ENCODE measurements at regions not wholly inside any gene's neighbourhood (a gene's known extent, or its start where the extent isn't known, plus 50 kb on each side); places are given as distances from the start of the nearest gene placed in this dataset.

GRCh38 chr5:116382874-116383266 is 191.8 kb downstream of the SEMA6A start (continued):
- no peak for TF ChIP-seq PTBP1 (IDR thresholded peaks at IDR 0.05; ENCODE audit: low read depth, low read length, poor library complexity, severe bottlenecking)
- no peak for TF ChIP-seq ZNF7 (CRISPR knock-in tag; IDR thresholded peaks at IDR 0.05)
- TF ChIP-seq FOXK1 (CRISPR knock-in tag; IDR thresholded peaks at IDR 0.05; ENCODE audit: borderline replicate concordance, low read depth), result no peak

- no peak overlapping the region for H3K27ac ChIP-seq (ENCODE audit: extremely low read length, insufficient read depth, low read length)
- no peak overlapping the region for H3K4me3 ChIP-seq (replicated peaks in 1 of 3; ENCODE audit: insufficient read depth in 1 of 3, low read depth in 2 of 3, low read length in 3 of 3)
- H3K9me3 ChIP-seq (ENCODE audit: low read length), result no peaks in the 10 kb centered on the region
- H3K9ac ChIP-seq (ENCODE audit: insufficient read depth, low read depth, low read length), result no peak overlapping the region
- no peaks in the 10 kb centered on the region for H3K36me3 ChIP-seq (replicated peaks in 1 of 2; ENCODE audit: control insufficient read depth in 1 of 2, insufficient read depth in 2 of 2, low read length in 2 of 2)
- TF ChIP-seq PAWR (CRISPR knock-in tag; IDR thresholded peaks at IDR 0.05; ENCODE audit: borderline replicate concordance) (no peak), IRF2 (CRISPR knock-in tag; IDR thresholded peaks at IDR 0.05) (no peak), ZNF83 (CRISPR knock-in tag; IDR thresholded peaks at IDR 0.05; ENCODE audit: borderline replicate concordance) (no peak)
- TF ChIP-seq, protein P1, sequence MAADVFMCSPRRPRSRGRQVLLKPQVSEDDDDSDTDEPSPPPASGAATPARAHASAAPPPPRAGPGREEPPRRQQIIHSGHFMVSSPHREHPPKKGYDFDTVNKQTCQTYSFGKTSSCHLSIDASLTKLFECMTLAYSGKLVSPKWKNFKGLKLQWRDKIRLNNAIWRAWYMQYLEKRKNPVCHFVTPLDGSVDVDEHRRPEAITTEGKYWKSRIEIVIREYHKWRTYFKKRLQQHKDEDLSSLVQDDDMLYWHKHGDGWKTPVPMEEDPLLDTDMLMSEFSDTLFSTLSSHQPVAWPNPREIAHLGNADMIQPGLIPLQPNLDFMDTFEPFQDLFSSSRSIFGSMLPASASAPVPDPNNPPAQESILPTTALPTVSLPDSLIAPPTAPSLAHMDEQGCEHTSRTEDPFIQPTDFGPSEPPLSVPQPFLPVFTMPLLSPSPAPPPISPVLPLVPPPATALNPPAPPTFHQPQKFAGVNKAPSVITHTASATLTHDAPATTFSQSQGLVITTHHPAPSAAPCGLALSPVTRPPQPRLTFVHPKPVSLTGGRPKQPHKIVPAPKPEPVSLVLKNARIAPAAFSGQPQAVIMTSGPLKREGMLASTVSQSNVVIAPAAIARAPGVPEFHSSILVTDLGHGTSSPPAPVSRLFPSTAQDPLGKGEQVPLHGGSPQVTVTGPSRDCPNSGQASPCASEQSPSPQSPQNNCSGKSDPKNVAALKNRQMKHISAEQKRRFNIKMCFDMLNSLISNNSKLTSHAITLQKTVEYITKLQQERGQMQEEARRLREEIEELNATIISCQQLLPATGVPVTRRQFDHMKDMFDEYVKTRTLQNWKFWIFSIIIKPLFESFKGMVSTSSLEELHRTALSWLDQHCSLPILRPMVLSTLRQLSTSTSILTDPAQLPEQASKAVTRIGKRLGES (CRISPR knock-in tag; IDR thresholded peaks at IDR 0.05; ENCODE audit: borderline replicate concordance), result no peak
- no peaks in the 10 kb centered on the region for H4K20me1 ChIP-seq (ENCODE audit: insufficient read depth, low read length)
- no peaks in the 10 kb centered on the region for H3K4me1 ChIP-seq (ENCODE audit: insufficient read depth, low read length)
- H2AFZ ChIP-seq (ENCODE audit: low read length), result no peak overlapping the region
- DNase-seq (ENCODE audit: low spot score) (no peak), FAIRE-seq (no peak), ATAC-seq (no peak)
- 96% methylated on average over 13 of the region's 13 CpGs for WGBS (ENCODE audit: low lambda C conversion rate)
- POLR2A ChIA-PET, result no interaction called here
- no peaks in the 10 kb centered on the region for H3K79me2 ChIP-seq (ENCODE audit: insufficient read depth, low read length)
- CTCF ChIA-PET (ENCODE audit: low intra/inter-chr PET ratio, low total read pairs), result no interaction called here
- no peak overlapping the region for H3K4me2 ChIP-seq (ENCODE audit: low read depth, low read length)
- no peaks in the 10 kb centered on the region for H3K27me3 ChIP-seq (ENCODE audit: control insufficient read depth in 1 of 2, insufficient read depth in 2 of 2, low read length in 2 of 2)
- BruUV-seq (replicated peaks), result no TSS peak
- in situ Hi-C loops (cut with HindIII; ENCODE audit: extremely low pct_ligation_motif_present, low pct_unique_long_range_greater_than_20kb), result no loop called here
- intact Hi-C loops (cut with micrococcal nuclease; ENCODE audit: unreplicated experiment), result no loop called here
Measured at GRCh38 chr5:116382032-116382873, 192.4 kb downstream of the SEMA6A start.
